ENCODE measurements at regions not wholly inside any gene's neighbourhood (a gene's known extent, or its start where the extent isn't known, plus 50 kb on each side); places are given as distances from the start of the nearest gene placed in this dataset.

- TF ChIP-seq, protein P1, sequence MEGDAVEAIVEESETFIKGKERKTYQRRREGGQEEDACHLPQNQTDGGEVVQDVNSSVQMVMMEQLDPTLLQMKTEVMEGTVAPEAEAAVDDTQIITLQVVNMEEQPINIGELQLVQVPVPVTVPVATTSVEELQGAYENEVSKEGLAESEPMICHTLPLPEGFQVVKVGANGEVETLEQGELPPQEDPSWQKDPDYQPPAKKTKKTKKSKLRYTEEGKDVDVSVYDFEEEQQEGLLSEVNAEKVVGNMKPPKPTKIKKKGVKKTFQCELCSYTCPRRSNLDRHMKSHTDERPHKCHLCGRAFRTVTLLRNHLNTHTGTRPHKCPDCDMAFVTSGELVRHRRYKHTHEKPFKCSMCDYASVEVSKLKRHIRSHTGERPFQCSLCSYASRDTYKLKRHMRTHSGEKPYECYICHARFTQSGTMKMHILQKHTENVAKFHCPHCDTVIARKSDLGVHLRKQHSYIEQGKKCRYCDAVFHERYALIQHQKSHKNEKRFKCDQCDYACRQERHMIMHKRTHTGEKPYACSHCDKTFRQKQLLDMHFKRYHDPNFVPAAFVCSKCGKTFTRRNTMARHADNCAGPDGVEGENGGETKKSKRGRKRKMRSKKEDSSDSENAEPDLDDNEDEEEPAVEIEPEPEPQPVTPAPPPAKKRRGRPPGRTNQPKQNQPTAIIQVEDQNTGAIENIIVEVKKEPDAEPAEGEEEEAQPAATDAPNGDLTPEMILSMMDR (IDR thresholded peaks at IDR 0.05; ENCODE audit: control extremely low read depth, extremely low read depth, low read depth, missing control alignments), result no peak
- ChIA-PET POLR2A (no interaction called here), CTCF (no interaction called here)
- DNase-seq (ENCODE audit: extremely low spot score), result no peak
These were observed 855.9 kb upstream of the PHF14 start for GRCh38 chr7:10117815-10118214.

DNA sequence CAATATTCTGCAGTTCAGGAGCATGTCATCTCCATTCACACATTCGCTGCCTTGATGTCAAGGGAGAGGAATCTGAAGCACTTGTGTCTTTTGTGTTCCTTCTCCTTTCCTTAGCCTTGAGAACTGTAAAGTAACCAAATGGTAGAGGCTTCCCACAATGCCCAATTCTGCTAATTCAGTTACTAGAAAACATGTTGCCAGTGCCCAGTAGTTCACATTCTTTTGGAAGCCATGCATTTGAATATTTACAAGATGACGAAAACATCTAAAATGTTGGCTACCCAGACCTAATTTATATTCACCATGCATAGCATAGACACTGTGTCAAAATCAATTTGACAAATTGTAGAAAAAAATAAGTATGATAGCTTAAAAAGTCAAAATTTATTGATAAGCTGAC, 852.7 kb upstream of the PHF14 start:
- ChIA-PET POLR2A (no interaction called here), CTCF (no interaction called here)
- TF ChIP-seq, protein P1 (IDR thresholded peaks at IDR 0.05; ENCODE audit: control extremely low read depth, extremely low read depth, low read depth, missing control alignments), result no peak
- DNase-seq (ENCODE audit: extremely low spot score), result no peak

GRCh38 chr7:10121631-10122030, 852.0 kb upstream of the PHF14 start:
- POLR2A ChIA-PET, result no interaction called here
- TF ChIP-seq, protein P1 (IDR thresholded peaks at IDR 0.05; ENCODE audit: control extremely low read depth, extremely low read depth, low read depth, missing control alignments), result no peak
- DNase-seq (ENCODE audit: extremely low spot score), result no peak
- CTCF ChIA-PET, result no interaction called here

GRCh38 chr7:10122551-10123100, 851.0 kb upstream of the PHF14 start:
- DNase-seq (ENCODE audit: extremely low spot score), result no peak
- POLR2A ChIA-PET, result no interaction called here
- CTCF ChIA-PET, result interaction anchor here (0.8 to 1.2 kb wide), 4 partner anchors 9 to 37 kb away, joined by 3 read pairs; no protein-coding TSS in a partner anchor
- TF ChIP-seq, protein P1 (IDR thresholded peaks at IDR 0.05; ENCODE audit: control extremely low read depth, extremely low read depth, low read depth, missing control alignments), result no peak

DNA sequence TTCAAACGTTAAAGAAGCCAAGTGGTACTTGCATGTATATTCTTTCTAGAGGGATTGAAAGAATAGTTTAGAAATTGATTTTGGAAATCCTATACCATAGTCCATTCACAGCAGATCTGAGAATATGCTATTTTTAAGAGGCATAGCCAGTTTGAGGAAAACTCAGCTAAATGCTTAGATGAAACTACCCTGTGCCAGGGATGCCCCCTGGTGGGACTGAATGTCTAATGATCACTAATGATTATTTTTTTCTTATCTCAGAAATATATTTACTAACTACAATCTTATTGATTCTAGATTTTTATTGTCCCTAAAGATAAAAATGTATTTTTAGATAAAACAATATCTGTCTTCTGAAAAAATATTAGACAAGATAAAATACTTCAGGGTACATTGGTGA, 844.9 kb upstream of the PHF14 start:
- CTCF ChIA-PET, result no interaction called here
- POLR2A ChIA-PET, result no interaction called here
- TF ChIP-seq, protein P1 (IDR thresholded peaks at IDR 0.05; ENCODE audit: control extremely low read depth, extremely low read depth, low read depth, missing control alignments), result no peak
- DNase-seq (ENCODE audit: extremely low spot score), result no peak

DNA sequence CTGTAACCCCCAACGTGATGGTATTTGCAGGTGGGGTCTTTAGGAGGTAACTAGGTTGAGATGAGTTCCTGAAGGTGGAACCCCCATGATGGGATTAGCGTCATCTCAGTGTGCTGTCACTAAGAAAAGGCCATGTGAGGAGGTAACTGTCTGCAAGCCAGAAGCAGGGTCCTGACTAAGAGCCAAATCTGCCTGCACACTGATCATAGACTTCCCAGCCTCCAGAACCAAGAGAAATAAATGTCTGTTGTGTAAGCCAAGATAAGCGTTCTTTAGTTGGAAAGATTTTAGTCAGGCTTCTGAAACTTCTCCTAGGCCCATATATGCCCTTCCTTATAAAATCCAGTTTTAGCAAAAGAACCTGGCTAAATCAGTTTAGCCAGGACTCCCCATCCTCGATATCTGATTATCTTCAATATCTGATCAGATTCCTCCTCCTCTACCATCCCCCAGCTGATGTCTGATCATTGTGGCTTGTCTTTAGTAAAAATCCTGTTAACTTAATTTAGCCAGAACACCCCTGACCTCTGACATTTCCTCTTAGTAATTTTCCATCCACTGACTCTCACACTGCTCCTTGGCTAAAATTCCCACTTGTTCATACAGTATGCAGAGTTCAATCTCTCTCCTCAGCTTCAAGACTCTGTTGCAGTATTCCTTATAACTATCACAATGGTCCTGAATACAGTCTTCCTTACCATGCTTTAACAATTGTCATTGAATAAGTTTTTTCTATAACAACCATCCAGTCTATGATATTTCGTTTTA, 835.4 kb upstream of the PHF14 start:
- TF ChIP-seq, protein P1 (IDR thresholded peaks at IDR 0.05; ENCODE audit: control extremely low read depth, extremely low read depth, low read depth, missing control alignments), result no peak
- no peak for DNase-seq (ENCODE audit: extremely low spot score)
- POLR2A ChIA-PET, result no interaction called here
- CTCF ChIA-PET, result no interaction called here
